22Rv1 (cell line): ENCODE measurements at regions not wholly inside any gene's neighbourhood (a gene's known extent, or its start where the extent isn't known, plus 50 kb on each side); places are given as distances from the start of the nearest gene placed in this dataset.
"Not testable (repeated sequence)": the region's sequence is repeated elsewhere in the genome, so short reads cannot be mapped to it uniquely, and the experiment has no call there.

Experiments used
- ZFX ChIP-seq: fragments of 450-650 bp; IDR thresholded peaks from 2 replicates; pipeline ENCODE4 v1.6.1; 2017; ENCODE audit warnings: antibody characterized with exemption, borderline replicate concordance
- TF ChIP-seq, protein P1 (sequence below): fragments of 450-650 bp; IDR thresholded peaks from 2 replicates; pipeline ENCODE4 v1.5.1; 2017; ENCODE audit warnings: mild to moderate bottlenecking

DNA sequence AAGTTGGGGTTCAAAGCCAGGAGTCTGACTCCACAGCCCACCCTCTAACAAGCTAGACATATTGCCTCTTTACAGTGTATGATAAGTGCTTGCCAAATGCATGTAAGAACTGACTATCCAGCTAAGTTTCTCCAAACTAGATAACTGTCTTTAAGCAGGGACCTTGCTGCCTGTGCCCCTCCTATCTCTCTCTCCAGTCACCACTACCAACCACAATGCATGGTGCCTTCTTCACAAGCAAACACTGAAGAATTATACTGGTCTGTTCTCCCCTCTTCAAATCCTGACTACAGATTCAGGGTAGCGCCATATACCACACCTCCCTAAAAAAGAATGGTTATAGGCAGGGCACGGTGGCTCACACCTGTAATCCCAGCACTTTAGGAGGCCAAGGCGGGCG, 55.3 kb upstream of the WIPF3 start:
- TF ChIP-seq, protein P1, sequence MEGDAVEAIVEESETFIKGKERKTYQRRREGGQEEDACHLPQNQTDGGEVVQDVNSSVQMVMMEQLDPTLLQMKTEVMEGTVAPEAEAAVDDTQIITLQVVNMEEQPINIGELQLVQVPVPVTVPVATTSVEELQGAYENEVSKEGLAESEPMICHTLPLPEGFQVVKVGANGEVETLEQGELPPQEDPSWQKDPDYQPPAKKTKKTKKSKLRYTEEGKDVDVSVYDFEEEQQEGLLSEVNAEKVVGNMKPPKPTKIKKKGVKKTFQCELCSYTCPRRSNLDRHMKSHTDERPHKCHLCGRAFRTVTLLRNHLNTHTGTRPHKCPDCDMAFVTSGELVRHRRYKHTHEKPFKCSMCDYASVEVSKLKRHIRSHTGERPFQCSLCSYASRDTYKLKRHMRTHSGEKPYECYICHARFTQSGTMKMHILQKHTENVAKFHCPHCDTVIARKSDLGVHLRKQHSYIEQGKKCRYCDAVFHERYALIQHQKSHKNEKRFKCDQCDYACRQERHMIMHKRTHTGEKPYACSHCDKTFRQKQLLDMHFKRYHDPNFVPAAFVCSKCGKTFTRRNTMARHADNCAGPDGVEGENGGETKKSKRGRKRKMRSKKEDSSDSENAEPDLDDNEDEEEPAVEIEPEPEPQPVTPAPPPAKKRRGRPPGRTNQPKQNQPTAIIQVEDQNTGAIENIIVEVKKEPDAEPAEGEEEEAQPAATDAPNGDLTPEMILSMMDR: not testable (repeated sequence)
- not testable (repeated sequence) for TF ChIP-seq ZFX
